HCT116 (cell line): ENCODE measurements at regions not wholly inside any gene's neighbourhood (a gene's known extent, or its start where the extent isn't known, plus 50 kb on each side); places are given as distances from the start of the nearest gene placed in this dataset.

Experiments
- ATAC-seq: fragments of 200-7000 bp; cut with Tn5 transposase; 2 replicates; pipeline ENCODE4 v1.9.1; 2020; ENCODE audit warnings: mild to moderate bottlenecking, moderate library complexity
- BruUV-seq: library from RNA; stranded (reverse); fragments of 400-500 nt; replicated peaks from 2 replicates; lab custom pipeline; 2021; lab: Mats Ljungman, UMichigan
- CTCF ChIA-PET: fragments of 300-600 bp; sonication (Branson Sonifier 250); formaldehyde crosslinking; loops from one replicate; lab custom pipeline; 2021; ENCODE audit warnings: antibody characterized with exemption; lab: Charles Lee
- POLR2A ChIA-PET: fragments of 300-600, 350-600 bp; sonication (Branson Sonifier 250); formaldehyde crosslinking; loops from one replicate; lab custom pipeline; 2021; ENCODE audit warnings: antibody characterized with exemption; lab: Charles Lee
- RAD21 ChIA-PET, 2 experiments: fragments of 300-600 bp; sonication (Branson Sonifier 250); formaldehyde crosslinking; loops; one replicate each; lab custom pipeline; 2023; ENCODE audit warnings: low total read pairs in 2 of 2; ENCODE audit not compliant: uncharacterized antibody in 2 of 2, unreplicated experiment in 2 of 2, low non-redundant PET in 1 of 2; lab: Charles Lee
- DNase-seq: peaks from one replicate; pipeline ENCODE4 v3.0.0-alpha.2; 2010; ENCODE audit warnings: low read depth, low spot score
- H2AFZ ChIP-seq: fragments of 200-600 bp; shearing (Covaris generic), sonication (generic); 2 replicates; pipeline ENCODE4 v1.6.1; 2017; ENCODE audit warnings: low read depth, mixed run types, mixed read lengths, antibody characterized with exemption, low read length; ENCODE audit not compliant: poor library complexity, severe bottlenecking
- H3K27ac ChIP-seq: 2 replicates; pipeline ENCODE4 v1.5.1; 2012; ENCODE audit warnings: low read depth, low read length
- H3K27me3 ChIP-seq: fragments of 200-600 bp; sonication (generic); 2 replicates; pipeline ENCODE4 v1.6.1; 2016; ENCODE audit warnings: mixed run types, low read length, mixed read lengths; ENCODE audit not compliant: insufficient read depth
- H3K36me3 ChIP-seq, 2 experiments: fragments of 200-500 bp in 1 of 2; fragments of 200-600 bp in 1 of 2; sonication (Bioruptor generic) in 1 of 2; sonication (generic) in 1 of 2; 2 replicates each; pipeline versions ENCODE4 v1.5.1 to v1.6.1; 2014 to 2016; ENCODE audit warnings: low read length in 2 of 2, inconsistent platforms in 1 of 2, mixed read lengths in 1 of 2, mixed run types in 1 of 2; ENCODE audit not compliant: insufficient read depth in 2 of 2, control insufficient read depth in 1 of 2
- H3K4me1 ChIP-seq, 2 experiments: fragments of 200-600 bp in 1 of 2; sonication (generic) in 1 of 2; 2 replicates each; pipeline versions ENCODE4 v1.5.1 to v1.6.1; 2012 to 2017; ENCODE audit warnings: low read length in 2 of 2, inconsistent platforms in 1 of 2, mild to moderate bottlenecking in 1 of 2, mixed read lengths in 1 of 2, mixed run types in 1 of 2, moderate library complexity in 1 of 2; ENCODE audit not compliant: insufficient read depth in 2 of 2, control insufficient read depth in 1 of 2
- H3K4me2 ChIP-seq: fragments of 200-600 bp; sonication (generic); 2 replicates; pipeline ENCODE4 v1.6.1; 2017; ENCODE audit warnings: mixed run types, low read length, mixed read lengths
- H3K4me3 ChIP-seq, 2 experiments: fragments of 200-600 bp in 1 of 2; sonication (generic) in 1 of 2; replicated peaks in 1 of 2; 2 replicates each; pipeline ENCODE4 v1.5.1; 2011 to 2016; ENCODE audit warnings: low read length in 2 of 2, control low read depth in 1 of 2, low read depth in 1 of 2, mild to moderate bottlenecking in 1 of 2, mixed read lengths in 1 of 2, mixed run types in 1 of 2
- H3K79me2 ChIP-seq: fragments of 200-600 bp; sonication (generic); 2 replicates; pipeline ENCODE4 v1.6.1; 2017; ENCODE audit warnings: mild to moderate bottlenecking, mixed run types, low read length, moderate library complexity, mixed read lengths; ENCODE audit not compliant: insufficient read depth
- H3K9ac ChIP-seq: fragments of 200-600 bp; sonication (generic); 2 replicates; pipeline ENCODE4 v1.6.1; 2016; ENCODE audit warnings: low read length, mixed read lengths
- H3K9me2 ChIP-seq: fragments of 200-600 bp; sonication (generic), shearing (Covaris generic); 2 replicates; pipeline ENCODE4 v1.6.1; 2017; ENCODE audit warnings: mixed run types, mild to moderate bottlenecking, moderate library complexity; ENCODE audit not compliant: insufficient read depth
- H3K9me3 ChIP-seq, 2 experiments: fragments of 200-500 bp in 1 of 2; fragments of 200-600 bp in 1 of 2; sonication (Bioruptor generic) in 1 of 2; sonication (generic) in 1 of 2; 2 replicates each; pipeline ENCODE4 v1.6.1; 2014 to 2017; ENCODE audit warnings: low read length in 2 of 2, mixed read lengths in 2 of 2, inconsistent platforms in 1 of 2, low read depth in 1 of 2, mild to moderate bottlenecking in 1 of 2, mixed run types in 1 of 2, moderate library complexity in 1 of 2; ENCODE audit not compliant: control insufficient read depth in 1 of 2, insufficient read depth in 1 of 2
- H4K20me1 ChIP-seq: fragments of 200-600 bp; sonication (generic), shearing (Covaris generic); 2 replicates; pipeline ENCODE4 v1.6.1; 2017; ENCODE audit warnings: mixed run types, mild to moderate bottlenecking, moderate library complexity; ENCODE audit not compliant: insufficient read depth
- CBX3 ChIP-seq: IDR thresholded peaks from 2 replicates; pipeline ENCODE4 v1.6.1; 2012; ENCODE audit warnings: low read depth
- EZH2 ChIP-seq: fragments of 200-600 bp; sonication (generic); IDR thresholded peaks from 2 replicates; pipeline ENCODE4 v1.6.1; 2017; ENCODE audit warnings: antibody characterized with exemption, mixed run types
- REST ChIP-seq: IDR thresholded peaks from 2 replicates; pipeline ENCODE4 v1.6.1; 2012; ENCODE audit warnings: low read depth
- SIN3A ChIP-seq: IDR thresholded peaks from 2 replicates; pipeline ENCODE4 v1.6.1; 2012; ENCODE audit warnings: low read depth
- SP1 ChIP-seq: IDR thresholded peaks from 2 replicates; pipeline ENCODE4 v1.6.1; 2012; ENCODE audit warnings: low read depth
- TCF7L2 ChIP-seq: IDR thresholded peaks from 2 replicates; pipeline ENCODE4 v1.7.0; 2011; ENCODE audit warnings: borderline replicate concordance, inconsistent platforms; ENCODE audit not compliant: insufficient read depth, insufficient read length; ENCODE audit errors: extremely low read depth
- ZNF274 ChIP-seq: fragments of 200-500 bp; sonication (Bioruptor generic); IDR thresholded peaks from 2 replicates; pipeline ENCODE4 v1.6.1; 2014; ENCODE audit warnings: mild to moderate bottlenecking, low read depth, low read length, inconsistent platforms
- intact Hi-C: fragments of 100-400 bp; cut with micrococcal nuclease; formaldehyde crosslinking; loops from 2 replicates; pipeline ENCODE4 v1.10.0; 2022

GRCh38 chr7:35416568-35416967 is 162.7 kb upstream of the TBX20 start (continued):
- TF ChIP-seq REST, result no peak
- TF ChIP-seq, all 23 proteins: peak for 0

GRCh38 chr7:35415411-35415822 is 161.5 kb upstream of the TBX20 start:
- CTCF ChIA-PET, result interaction anchor here (1.5 to 2.2 kb wide), 2 partner anchors 10 to 15 kb away, joined by 4 to 10 read pairs; no protein-coding TSS in a partner anchor
- no peaks in the 10 kb centered on the region for H3K9me3 ChIP-seq
- intact Hi-C loops, result no loop called here
- no peak overlapping the region for H3K9ac ChIP-seq
- no peaks in the 10 kb centered on the region for H3K36me3 ChIP-seq
- no peaks in the 10 kb centered on the region for H3K4me1 ChIP-seq
- H4K20me1 ChIP-seq, result no peaks in the 10 kb centered on the region
- H3K4me3 ChIP-seq, result no peak overlapping the region
- POLR2A ChIA-PET, result no interaction called here
- H2AFZ ChIP-seq, result no peak overlapping the region
- no peaks in the 10 kb centered on the region for H3K9me2 ChIP-seq
- no peaks in the 10 kb centered on the region for H3K79me2 ChIP-seq
- ATAC-seq, result no peak
- BruUV-seq, result no TSS peak
- RAD21 ChIA-PET, result no interaction called here
- DNase-seq, result no peak
- TF ChIP-seq TCF7L2, result no peak
- TF ChIP-seq SP1, result no peak
- TF ChIP-seq CBX3, result no peak
- no peak for TF ChIP-seq ZNF274
- TF ChIP-seq EZH2, result no peak
- TF ChIP-seq SIN3A, result no peak
- no peak overlapping the region for H3K4me2 ChIP-seq
- H3K27me3 ChIP-seq, result peaks cover 31% of the 10 kb centered on the region
- no peak overlapping the region for H3K27ac ChIP-seq
